ENCODE measurements at regions not wholly inside any gene's neighbourhood (a gene's known extent, or its start where the extent isn't known, plus 50 kb on each side); places are given as distances from the start of the nearest gene placed in this dataset.
"Not testable (repeated sequence)": the region's sequence is repeated elsewhere in the genome, so short reads cannot be mapped to it uniquely, and the experiment has no call there.

DNA sequence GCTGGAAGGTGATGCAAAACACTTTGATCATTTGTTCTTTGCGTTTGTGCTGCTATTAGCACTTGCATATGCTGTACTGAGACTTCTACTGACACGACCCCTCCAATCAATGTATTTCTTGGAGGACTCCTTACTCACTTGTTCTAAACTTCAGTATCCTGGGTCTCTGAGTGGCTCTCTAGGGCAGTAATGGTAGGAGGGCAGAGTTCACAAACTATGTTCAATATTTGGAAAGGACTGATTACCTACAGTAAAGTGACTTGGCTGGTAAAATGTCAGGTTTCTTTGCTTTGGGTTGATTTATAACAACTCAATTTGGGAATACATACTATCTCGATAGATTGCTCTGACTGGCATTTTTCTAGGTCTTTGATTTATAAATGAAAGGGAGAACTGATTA is 93.7 kb downstream of the TRIM43 start:
- no peak overlapping the region for H3K4me3 ChIP-seq (ENCODE audit: low read depth, low read length)
- DNase-seq (ENCODE audit: low read depth), result no peak
- TF ChIP-seq, protein P1, sequence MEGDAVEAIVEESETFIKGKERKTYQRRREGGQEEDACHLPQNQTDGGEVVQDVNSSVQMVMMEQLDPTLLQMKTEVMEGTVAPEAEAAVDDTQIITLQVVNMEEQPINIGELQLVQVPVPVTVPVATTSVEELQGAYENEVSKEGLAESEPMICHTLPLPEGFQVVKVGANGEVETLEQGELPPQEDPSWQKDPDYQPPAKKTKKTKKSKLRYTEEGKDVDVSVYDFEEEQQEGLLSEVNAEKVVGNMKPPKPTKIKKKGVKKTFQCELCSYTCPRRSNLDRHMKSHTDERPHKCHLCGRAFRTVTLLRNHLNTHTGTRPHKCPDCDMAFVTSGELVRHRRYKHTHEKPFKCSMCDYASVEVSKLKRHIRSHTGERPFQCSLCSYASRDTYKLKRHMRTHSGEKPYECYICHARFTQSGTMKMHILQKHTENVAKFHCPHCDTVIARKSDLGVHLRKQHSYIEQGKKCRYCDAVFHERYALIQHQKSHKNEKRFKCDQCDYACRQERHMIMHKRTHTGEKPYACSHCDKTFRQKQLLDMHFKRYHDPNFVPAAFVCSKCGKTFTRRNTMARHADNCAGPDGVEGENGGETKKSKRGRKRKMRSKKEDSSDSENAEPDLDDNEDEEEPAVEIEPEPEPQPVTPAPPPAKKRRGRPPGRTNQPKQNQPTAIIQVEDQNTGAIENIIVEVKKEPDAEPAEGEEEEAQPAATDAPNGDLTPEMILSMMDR (IDR thresholded peaks at IDR 0.05; ENCODE audit: control insufficient read depth, extremely low read depth, insufficient read depth), result no peak

DNA sequence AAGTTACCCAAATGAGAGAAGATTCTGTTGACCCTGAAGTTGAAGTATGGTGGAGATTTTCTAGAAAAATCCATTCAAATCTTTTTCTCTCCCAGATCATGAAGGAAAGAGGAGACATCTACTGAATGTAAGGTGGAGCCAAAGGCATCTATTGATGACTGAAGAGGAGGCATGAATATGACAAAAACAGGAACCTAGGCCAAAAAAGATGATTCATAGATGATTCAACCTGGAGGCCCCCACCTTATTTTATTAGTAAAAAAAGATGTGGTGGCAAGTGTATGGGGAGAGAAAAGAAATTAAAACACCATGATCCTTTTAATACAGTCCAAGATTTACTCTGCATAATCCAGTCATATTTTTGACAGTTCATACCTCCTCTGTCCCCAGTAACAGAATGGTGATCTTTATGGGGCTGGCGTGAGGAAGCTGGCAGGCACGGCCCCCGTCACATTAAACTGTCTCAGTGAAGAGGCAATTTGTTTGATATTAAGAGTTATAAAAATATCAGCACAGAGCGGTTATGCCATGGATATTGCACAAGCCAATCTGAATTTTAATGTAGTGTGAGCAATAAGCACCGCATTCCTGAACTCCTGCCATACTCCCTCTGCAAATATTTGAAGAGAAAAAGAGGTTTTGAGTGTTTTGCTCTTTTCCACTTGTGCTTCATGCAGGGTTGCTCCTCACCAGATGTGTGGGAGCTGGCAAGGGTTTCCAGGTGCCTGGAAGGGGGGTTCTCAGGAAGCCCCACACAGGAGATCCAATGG is 94.4 kb downstream of the TRIM43 start:
- H3K4me3 ChIP-seq (ENCODE audit: low read depth, low read length), result not testable (repeated sequence)
- peak; percentile 50 for DNase-seq (ENCODE audit: low read depth)

DNA sequence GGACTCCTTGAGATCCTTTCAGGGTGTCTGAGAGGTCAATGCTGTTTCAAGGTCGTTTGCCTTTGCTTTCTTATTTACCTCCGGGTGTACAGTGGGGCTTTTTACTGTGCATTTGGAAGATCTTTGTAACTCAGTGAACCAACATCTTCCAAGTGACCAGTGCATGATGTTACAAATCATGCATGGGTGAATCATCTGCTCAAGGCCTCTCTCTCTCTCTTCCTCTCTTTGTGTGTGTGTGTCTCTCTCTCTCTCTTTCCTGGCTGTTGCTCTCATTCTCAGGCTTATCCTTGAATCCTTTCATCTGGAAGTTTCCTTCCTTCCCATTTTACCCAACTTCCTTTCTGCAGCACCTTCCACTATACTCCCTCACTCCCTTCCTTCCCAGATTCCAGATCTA is 96.1 kb downstream of the TRIM43 start:
- H3K4me3 ChIP-seq (ENCODE audit: low read depth, low read length); DNase-seq (ENCODE audit: low read depth): not testable (repeated sequence)

DNA sequence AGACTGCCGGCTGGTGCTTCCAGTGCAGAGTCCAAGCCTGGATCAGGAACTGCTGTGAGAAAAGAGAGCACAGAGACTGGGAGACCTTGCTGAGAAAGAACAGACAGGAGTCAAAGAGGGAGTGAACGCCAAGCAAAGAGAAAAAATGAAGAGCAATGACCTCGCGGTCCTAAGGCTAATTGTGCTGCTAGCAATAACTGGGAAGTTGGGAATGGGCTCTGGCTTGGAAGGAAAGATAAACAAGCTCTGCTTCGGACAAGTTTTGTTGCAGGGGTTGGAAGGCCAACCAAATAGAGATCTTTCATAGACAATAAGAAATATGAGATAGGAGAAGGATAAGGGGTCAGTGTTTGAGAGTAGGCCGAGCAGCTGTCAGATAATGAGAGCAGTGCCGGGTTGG is 99.4 kb downstream of the TRIM43 start:
- not testable (repeated sequence) for DNase-seq (ENCODE audit: low read depth); H3K4me3 ChIP-seq (ENCODE audit: low read depth, low read length)

DNA sequence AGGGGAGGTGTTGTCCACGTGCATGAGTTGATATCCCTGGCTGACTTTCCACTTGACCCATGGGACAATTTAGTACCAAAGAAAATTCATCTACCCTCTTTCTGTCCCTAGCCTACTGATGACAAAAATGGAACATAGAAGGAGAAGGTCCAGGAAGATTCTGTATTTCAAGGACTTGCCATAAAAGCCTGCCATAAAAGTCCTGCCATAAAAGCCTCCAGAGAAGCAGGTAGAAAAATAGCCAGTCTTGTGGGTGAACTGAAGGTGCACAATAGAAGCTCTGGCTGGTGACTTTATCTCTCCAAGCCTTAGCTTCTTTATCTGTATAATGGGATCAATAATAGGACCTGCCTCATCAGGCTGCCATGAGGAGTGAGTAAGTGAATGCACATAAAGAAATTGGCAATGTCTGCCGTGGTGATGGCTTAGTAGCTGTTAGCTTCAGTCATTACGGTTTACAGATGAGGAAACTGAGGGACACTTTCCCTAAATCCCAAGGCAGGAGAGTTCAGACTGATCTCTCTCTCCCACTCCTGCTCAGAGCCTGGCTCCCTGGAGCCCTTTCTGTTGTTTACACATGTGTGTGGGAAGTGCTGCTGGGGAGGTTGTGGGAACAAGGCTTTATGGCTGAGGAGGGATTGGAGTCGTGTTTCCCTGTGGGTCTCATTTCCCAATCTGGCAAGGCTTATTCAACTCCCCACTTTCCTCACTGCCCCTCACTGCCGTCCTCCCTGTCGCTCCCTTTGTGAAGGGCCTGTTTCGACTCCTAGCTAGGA is 101.5 kb downstream of the TRIM43 start:
- not testable (repeated sequence) for DNase-seq (ENCODE audit: low read depth); H3K4me3 ChIP-seq (ENCODE audit: low read depth, low read length)

DNA sequence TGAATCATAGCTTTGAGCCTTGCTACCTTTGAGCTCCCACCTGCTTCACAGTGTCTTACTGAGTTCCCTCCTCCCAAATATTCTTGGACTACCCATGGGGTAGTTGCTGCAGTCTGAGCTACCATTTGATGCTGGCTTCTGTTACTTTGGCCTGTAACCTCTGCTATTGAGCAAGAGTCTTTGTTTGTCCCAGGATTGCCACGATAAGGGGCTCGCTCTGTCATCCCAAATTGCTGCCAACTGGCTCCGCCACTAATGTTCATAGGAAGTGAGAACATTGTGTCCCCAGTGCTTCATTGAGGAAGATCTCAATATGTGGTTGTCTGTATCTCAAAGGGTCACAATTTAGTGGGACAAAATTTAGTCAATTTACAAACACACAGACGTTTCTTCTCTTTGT is 103.8 kb downstream of the TRIM43 start:
- TF ChIP-seq, protein P1 (IDR thresholded peaks at IDR 0.05; ENCODE audit: control insufficient read depth, extremely low read depth, insufficient read depth), result no peak
- no peak for DNase-seq (ENCODE audit: low read depth)
- H3K4me3 ChIP-seq (ENCODE audit: low read depth, low read length), result no peak overlapping the region

DNA sequence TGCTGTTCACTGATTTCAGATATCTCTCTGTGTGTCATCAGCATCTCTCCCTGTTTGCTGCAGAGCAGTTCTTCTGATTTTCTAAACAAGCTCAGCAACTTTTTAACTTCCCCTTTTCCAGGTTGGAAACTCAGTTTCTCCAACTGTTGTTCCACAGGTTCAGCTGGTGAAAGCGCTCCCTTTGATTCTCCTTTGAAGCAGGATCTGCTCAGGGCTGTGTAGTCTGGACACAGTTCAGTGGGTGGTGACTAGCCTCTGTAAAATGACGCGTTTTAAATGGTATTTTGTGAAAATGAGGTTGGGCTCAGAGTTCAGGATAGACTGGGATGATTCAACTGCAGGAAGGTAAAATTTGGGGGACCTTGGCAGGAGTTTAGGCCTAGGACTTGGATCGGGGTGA is 106.3 kb downstream of the TRIM43 start:
- no peak overlapping the region for H3K4me3 ChIP-seq (ENCODE audit: low read depth, low read length)
- TF ChIP-seq, protein P1 (IDR thresholded peaks at IDR 0.05; ENCODE audit: control insufficient read depth, extremely low read depth, insufficient read depth), result no peak
- no peak for DNase-seq (ENCODE audit: low read depth)

DNA sequence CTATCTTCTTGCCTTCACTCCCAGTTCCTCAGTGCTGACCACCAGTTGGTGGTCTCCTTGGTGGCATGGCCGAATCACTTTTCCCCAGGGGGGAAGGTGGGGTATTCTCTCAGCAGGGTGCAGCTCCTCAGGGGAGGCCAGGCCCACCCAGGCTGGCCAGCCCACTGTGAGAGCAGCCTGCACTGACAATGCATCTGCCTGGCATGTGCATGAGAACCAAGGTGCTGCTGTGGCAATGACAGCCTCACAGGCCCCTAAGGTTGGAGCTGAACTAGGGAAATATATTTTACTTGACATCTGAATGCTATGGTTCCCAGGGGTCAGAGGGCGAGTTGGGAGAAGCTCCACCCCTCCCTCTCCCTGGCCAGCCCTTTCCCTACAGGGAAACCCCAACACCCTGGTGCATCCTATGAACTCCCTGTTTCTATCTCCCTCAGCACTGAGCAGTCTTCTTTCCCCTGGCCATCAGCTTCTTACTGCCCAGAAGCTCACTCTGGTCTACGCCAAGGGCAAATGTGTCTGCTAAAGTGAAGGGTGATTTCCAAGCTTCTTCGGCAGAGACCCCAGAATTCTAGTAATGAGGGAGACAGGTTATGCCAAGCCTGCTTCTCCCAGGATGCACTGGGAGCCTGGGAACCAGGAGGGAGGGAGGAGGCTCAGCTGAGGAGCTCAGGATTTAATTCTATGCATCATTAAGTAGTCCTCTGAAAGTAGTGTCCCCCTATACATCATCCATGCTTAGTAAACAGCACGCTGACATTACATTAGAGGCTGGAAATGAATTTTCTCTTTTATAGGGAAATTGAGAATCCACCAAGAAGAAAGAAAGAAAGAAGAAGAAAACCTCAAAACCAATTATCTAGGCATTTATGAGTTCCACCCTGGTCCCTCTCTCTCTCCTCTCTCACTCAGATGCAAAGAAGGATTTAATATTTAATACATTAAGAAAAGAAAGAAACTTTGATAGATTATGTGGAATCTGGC is 107.7 kb downstream of the TRIM43 start:
- not testable (repeated sequence) for DNase-seq (ENCODE audit: low read depth); H3K4me3 ChIP-seq (ENCODE audit: low read depth, low read length)

DNA sequence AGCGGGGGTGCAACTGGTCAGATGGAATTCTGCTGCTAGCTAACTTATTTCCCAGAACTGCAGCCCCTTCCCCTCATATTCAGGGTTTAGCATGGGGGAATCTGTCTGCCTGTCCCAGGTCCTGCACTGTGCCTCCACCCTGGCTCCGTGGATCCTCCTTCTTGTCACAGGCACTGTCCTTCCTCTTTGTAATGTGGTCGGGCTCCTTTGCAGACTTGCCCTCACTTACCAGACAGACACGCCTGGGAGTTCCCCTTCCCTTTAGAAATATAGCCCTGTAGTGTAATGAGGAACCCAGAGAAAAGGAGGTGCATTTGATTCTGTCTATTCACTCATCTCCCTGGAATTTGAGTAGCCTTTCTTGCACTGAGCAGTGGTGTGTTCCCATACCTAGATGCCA is 108.7 kb downstream of the TRIM43 start:
- no peak for DNase-seq (ENCODE audit: low read depth)
- TF ChIP-seq, protein P1 (IDR thresholded peaks at IDR 0.05; ENCODE audit: control insufficient read depth, extremely low read depth, insufficient read depth), result no peak
- no peak overlapping the region for H3K4me3 ChIP-seq (ENCODE audit: low read depth, low read length)
